HG03139 (cell line): ENCODE measurements at regions not wholly inside any gene's neighbourhood (a gene's known extent, or its start where the extent isn't known, plus 50 kb on each side); places are given as distances from the start of the nearest gene placed in this dataset.
"Not testable (repeated sequence)": the region's sequence is repeated elsewhere in the genome, so short reads cannot be mapped to it uniquely, and the experiment has no call there.

Experiments used
- ATAC-seq: cut with Tn5 transposase; IDR thresholded peaks from one replicate; pipeline ENCODE4 v1.9.1; 2021; ENCODE audit not compliant: unreplicated experiment

DNA sequence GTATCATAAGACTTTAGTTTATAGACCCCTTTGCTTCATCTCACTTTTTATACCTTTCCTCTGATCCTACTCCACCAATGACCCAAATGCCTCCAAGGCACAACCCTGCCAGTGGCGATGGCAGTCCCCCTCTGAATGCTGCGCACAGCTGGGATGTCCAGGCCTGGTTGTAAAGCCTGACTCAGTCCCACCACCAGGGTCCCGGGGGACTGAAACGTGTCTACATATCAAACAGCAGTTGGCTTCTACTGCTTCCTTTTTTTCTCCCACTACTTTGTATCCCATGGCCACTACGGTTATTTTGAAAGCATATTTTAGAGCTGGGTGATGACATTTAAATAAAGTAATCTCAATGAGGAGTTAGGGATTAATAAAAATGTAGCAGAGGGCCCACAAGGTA is 329.8 kb upstream of the PSMD7 start:
- no peak for ATAC-seq

DNA sequence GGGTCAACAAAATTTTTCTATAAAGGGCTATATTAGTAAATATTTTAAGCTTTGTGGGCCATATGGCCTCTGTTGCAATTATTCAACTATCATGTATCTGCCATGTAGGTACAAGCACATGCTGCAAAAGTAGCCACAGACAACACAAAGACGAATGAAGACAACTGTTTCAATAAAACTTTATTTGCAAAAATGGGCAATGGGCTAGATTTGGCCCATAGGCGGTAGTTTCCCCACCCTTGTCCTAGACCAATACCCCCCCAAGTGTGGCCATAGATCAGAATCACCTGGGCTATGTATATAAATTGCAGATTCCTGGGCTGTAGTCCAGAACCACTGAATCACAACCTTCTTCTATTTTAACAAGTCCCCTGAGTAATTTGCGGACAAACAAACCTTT is 331.0 kb upstream of the PSMD7 start:
- ATAC-seq: no peak

DNA sequence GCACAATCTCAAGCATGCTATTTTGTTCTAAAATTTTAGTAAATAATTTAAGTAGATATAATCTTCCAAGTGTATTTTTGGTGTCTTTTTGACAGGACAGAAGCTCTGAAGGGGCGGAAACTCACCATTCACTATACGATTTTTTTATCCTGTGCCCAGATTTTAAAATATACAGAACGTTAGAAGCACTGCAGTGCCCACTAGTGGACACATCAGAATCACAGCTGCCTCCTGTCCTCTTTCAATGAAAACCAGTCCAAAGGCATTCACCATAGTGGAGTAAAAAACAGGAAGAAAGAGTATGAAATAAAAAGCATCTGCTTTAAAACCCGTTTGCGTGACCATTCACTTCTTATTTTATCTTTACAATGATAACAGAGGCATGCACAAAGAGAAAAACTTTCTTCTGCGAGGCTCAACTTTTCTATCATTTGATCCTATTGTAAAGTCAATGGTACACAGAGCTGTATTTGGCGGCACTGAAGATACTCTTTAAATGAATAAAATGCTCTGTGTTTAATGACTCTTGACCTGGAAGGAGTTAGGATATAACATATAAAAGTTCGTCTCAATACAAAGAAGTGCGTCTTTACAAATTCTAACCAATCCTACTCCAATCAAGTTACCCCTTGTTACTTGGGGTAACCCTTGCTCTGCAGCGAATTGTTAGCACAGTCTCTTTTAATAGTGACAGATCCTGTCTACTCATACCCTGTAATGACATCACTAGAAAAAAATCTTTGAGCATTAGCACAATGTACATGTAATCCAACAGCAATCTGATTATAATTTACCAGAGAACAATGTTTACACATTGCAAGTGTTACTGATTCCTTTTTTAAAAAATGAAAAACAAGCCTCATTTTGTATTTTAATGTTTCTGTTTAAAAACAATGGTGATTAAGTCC is 339.8 kb upstream of the PSMD7 start:
- ATAC-seq: no peak

DNA sequence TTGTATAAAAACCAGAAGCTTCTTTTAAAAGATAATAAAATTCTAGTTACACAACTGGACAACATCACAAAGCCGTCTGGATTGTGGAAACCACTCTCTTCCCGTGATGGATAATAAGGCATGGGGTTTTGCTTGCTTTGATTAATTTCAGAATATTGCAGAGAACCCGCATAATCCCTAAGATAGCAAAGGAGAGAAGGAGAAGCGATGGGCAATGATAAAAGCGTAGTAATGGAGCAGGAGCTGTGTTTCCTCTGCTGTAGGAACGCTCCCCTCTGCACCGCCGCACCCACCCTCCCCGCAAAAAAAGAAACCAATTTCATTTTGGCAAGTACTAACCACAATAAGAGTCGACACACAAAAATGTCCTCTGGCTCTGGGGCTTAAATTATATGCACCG is 340.9 kb upstream of the PSMD7 start:
- no peak for ATAC-seq

DNA sequence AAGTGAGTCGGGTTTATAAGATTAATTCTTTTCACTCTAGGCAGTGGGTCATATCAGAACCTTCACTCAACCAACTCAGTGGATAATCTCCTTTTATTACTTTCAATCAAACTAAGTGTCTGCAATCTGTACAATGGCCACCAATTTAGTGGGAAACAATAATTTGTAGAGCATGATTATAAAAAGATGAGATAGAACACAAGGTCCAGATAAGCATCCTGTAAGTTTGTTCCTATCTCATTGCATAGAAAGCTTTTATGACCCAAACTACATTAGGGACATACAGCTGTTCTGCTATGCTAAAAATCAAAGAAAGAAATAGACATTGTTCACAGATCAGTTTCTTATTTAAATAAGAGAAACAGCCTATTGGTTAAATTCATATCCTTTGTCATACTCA is 341.4 kb upstream of the PSMD7 start:
- no peak for ATAC-seq

DNA sequence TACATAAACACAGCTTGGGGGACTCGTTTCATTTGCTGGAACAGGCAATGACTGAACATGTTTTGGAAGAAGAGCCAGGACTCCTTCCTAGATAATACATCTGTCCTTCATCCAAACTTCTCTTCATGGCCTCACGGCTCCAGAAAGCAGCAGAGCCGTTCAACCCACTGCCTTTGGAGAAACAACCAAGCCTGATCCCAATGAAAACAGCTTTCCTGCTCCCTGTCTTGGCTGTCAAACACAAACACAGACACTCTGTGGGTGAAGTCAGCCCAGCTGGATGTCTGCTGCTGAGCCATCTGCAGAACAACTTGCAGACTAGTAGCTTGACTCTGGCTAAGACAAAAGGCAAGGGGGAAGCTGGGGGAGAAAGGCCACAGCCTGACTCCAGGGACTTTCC is 345.1 kb upstream of the PSMD7 start:
- no peak for ATAC-seq

DNA sequence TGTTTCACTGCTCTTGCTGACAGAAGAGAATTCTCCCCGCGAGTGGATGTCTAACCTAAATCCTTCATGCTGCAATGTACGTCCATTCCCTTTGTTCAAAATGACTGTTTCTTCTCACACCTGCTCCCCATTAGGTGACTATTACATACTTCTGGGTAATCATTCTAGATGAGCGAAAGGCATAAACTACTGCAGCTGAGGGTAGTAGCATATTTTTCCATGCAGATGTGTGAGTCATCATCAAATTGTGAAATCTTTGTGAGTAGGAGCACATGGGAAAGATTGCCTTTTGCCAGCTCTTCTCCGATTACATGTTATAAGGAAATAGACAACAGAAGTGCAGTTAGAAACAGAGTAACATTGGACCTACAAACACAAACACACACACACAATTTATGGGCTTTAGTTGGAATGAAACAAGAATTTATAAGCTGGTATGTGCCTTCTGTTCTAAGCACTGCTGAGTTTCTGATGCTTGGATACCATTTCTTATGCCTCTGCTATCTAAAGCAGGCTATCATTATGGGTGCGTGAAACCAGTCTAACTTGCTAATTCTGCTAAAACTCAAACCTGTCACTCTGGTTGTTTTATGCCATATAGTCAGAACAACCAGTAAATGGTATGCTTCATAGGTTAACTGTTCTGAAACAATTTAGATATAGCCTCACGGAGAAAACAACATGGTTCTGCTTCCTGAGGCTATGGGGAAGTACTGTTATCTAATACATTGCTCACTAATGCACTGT is 346.9 kb upstream of the PSMD7 start:
- no peak for ATAC-seq

DNA sequence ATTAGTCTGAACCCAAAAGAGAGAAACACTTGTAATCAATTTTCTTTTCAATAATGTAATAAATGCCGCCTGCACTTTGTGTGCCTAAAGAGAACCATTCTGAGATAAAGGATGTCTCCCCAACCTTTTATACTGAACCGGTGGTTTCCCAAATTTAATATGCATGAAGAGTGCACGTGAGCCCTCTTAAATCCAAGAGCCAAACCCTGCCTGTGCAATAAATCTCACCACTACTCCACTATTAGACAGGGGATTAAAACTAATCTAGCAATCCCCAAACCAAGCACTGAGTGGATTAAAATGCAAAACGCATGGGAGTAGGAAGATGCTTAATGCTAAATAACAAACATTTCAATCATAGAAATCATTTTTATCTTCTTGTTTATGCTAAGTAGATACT is 351.0 kb upstream of the PSMD7 start:
- no peak for ATAC-seq

DNA sequence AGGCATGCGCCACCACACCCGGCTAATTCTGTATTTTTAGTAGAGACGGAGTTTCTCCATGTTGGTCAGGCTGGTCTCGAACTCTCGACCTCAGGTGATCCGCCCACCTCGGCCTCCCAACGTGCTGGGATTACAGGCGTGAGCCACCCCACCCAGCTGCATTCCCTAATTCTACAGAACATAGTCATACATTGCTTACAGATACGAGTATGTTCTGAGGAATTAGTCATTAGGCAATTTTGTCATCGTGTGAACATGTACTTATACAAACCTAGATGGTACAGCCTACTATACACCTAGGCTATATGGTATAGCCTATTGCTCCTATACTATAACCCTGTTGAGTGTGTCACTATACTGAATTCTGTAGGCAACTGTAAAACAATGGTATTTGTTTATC is 353.4 kb upstream of the PSMD7 start:
- not testable (repeated sequence) for ATAC-seq

DNA sequence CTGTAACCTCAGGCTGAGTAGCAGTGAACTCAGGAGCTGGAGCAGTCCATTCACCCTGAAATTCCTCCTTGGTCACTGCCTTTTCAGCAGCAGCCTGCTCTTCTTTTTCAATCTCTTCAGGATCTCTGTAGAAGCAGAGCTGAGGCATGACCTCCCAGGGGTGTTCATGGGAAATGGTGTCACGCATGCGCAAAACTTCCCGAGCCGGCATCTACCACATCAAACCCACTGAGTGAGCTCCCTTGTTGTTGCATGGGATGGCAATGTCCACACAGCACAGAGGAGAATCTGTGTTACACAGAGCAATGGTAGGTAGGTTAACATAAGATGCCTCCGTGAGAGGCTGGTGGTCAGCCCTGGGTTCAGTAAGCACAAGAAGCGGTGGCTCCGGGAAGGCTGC is 355.8 kb upstream of the PSMD7 start:
- not testable (repeated sequence) for ATAC-seq

DNA sequence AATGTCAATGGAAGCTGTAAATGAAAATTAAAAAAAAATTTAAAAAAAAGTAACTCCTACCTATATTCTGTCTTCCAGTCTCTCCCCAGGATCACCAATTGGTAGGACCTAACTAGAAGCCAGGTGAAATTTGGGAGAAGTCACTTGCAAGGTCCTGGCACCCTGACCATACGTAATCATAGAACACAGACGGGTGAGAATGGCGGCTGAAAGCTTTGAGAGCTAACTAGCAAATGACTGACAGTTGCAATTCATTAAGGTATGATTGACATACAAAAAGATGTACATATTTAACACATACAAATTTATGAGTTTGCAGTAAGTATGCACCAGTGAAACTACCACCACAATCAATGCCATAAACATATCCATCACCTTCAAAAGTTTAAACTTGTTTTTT is 372.7 kb upstream of the PSMD7 start:
- no peak for ATAC-seq

DNA sequence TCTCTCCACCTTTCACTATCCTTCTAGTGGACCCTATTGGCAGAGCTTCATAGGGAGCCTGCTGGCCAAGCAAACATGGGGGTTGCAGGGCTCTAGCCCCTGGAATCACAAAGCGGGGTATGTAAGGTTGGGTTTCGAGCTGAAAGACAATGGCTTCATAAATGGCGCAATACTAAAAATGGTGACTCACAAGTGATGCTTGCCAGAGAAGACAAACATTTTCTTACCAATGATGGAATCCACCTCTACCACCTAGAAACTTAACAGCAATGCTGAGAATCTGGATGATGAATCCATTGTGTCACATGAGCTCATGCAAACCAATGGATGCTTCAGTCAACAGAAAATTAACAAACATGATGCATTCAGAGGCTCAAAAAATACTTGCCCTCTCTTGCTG is 375.3 kb upstream of the PSMD7 start:
- no peak for ATAC-seq

DNA sequence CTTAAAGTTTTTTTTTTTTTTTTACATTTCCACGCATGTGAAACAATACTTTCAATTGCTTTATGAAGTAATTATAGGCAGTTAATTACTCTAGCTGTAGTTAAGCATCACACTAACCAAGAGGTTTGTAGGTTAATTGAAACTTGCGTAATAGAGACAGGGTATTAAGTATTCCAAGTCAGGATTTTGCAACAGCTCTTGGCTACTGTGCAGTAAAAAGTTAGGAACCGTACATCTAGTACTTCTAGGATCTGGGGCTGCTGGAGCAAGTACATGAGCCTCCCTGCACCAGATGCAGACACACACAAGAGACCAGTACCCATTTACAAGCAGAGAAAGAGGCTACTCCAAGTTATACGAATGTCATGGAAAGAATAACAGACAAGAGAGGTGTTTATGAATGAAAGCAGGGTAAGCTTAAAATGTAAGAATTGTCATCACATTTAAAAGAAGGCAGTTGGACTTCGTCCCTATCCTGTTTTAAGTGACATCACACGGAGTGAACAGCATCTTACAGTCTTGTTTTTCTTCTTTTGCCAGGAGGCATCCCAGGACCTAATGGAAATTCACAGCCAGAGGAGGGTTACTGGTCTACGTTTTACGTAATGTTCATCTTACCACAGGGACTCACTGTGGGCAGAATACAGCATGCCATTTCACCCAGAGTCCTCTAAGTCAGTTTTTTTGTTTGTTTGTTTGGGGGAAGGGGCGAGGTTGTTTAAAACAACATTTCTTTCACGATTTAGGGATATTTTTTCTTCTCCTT is 379.6 kb upstream of the PSMD7 start:
- no peak for ATAC-seq

DNA sequence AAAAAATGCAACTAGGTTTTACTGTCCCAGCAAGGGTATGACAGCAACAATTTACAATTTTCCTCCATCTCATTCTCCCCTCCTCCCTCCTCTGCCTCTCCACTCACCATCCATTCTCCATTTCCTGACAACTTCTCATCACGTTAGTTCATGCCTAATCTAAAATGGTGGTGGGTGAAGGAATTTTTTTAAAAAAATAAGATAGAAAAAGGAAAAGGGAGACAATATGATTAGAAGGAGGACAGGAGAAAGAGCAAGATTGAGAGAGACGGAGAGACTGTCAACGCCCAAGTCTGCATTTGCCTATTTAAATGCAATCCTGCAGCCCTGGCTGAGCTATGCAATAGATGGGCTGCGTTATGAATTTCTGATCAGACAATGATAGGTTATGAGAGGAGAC is 380.7 kb upstream of the PSMD7 start:
- ATAC-seq: no peak

DNA sequence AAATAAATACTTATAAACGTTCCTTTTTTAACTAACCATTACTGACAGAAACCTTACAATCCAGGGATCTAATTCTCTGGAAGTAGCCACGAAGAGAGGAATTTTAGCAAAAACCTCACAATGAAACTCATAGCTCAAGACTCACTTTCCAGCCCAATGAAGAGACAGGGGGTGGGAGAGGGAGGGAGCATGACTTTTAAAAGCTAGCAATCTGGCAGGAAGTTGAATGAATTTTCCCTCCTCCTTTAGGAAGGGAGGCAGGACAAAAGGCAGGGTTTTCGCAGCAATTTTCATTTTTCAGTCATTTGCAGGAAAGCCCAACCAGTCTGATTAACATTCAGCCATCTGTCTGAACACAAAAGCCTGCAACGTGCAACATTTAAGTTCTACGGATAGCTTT is 381.5 kb upstream of the PSMD7 start:
- ATAC-seq: no peak

DNA sequence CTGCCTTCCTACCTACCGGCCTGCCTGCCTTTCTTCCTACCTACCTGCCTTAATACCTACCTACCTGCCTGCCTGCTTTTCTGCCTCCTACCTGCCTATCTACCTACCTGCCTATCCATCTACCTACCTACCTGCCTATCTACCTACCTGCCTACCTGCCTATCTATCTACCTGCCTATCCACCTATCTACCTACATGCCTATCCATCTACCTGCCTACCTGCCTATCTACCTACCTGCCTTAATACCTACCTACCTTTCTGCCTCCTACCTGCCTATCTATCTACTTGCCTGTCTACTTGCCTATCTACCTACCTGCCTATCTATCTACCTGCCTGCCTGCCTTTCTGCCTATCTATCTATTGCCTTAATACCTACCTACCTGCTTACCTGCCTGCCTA is 383.8 kb upstream of the PSMD7 start:
- no peak for ATAC-seq

DNA sequence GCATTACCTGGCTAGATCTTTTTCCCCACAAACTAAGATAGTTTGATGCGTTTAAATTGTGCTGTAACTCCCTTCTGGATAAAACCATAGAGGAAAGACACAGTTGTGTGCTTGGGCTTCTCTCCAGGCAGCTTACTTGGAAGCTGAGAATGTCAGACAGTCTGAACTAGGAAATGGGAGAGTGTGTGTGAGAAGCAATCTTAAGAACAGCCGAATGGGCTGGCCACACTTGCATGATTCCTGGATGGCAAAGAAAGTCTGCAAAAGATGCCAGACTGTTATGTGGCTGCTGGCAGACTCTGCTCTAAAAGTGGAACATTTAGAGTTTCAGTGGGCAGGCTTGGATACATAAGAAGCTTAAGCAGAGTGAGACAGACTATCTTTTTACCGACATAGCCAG is 384.3 kb upstream of the PSMD7 start:
- ATAC-seq: no peak

DNA sequence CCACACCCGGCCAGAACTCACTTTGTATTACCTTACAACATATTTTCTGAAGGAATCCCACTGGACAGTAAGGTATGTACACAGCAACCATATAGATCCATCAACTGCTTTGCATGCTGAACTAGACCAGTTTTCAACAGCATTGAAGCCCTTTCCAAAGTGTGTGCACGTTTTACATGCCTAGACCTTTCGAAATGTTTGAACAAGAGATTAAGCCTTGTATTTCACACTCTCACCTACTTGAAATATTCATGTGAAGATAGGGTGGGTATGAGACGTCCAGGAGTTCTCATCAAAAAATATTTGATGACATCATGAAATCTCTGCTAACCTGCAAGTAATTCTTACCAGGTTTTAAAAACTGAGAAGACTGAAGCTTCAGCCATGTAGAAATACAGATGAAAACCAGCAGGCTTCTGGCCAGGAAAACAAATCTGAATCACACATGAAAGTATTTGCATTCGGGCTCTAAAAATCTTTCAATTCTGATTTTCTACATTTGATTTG is 387.0 kb upstream of the PSMD7 start:
- no peak for ATAC-seq

DNA sequence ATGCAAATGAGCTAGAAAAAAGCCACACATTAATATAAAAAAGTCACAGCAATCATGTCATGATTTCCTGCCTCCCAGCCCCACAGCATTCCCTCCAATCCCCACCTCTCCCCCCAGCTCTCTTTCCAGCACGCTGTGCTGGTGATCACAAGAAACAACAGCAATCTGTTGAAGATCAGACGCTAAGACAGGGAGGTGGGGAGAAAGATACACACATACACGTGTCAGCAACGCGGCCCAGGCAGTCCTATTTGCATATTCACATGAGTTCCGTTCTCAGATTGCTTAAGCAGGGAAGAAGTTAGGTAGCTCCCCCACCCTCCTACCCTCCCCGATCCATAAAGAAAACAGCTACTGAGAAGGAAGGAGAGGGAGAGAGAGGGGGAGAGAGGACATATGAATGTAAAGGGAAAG is 405.5 kb upstream of the PSMD7 start:
- ATAC-seq: no peak

DNA sequence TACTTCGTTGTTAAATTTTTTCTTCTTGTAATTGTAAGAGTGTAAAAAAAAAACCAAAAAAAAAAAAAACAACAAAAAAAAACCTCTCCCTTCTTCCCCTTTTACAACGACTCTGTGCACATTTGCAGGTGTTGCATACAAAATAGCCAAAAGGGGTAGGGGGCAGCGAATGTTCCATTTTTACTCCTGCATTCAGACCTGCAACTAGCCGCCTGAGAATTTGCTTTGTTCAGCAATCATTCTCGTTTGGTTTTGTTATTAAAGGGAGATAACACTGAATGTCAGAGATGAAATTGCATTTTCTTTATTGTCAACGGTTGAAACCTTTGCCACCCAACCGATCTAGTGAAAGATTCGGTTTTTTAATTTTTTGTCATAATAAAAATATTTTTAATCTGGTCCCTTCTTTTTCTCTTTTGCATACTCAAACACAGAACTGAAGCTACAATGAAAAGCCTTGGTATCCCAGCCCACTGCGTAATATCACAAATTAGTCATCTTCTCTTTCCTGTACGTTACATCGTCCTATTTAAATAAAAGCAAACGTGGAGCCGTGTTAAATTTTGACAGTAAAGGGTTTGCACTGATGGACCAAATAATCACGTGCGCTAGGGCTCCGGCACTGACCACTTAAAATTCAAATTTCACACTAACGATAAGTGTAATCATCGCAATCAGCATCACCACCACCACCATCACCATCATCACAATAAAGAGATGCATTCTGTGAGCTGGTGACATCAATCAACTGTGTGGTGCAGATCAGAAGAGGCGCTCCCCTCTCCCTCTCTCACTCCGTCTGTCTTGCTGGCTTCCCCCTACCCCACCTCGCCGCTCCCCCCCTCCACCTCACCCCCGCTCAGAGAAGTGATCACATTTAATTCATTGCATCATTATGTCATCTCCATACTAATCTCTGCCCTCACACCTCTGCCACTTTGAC is 406.2 kb upstream of the PSMD7 start:
- no peak for ATAC-seq
